H1 (cell line): ENCODE measurements at regions not wholly inside any gene's neighbourhood (a gene's known extent, or its start where the extent isn't known, plus 50 kb on each side); places are given as distances from the start of the nearest gene placed in this dataset.

Experiments
- CTCF ChIA-PET: fragments of 300-600 bp; sonication (Branson Sonifier 250); formaldehyde crosslinking; loops from one replicate; lab custom pipeline; 2021; ENCODE audit not compliant: partially characterized antibody; lab: Charles Lee
- POLR2A ChIA-PET: fragments of 300-600 bp; sonication (Branson Sonifier 250); formaldehyde crosslinking; loops from one replicate; lab custom pipeline; 2021; ENCODE audit warnings: inconsistent platforms; ENCODE audit not compliant: partially characterized antibody; lab: Charles Lee
- DNase-seq, 2 experiments: peaks; one replicate each; pipeline versions ENCODE4 v3.0.0 to v3.0.0-alpha.2; 2010 to 2022; ENCODE audit warnings: low spot score in 2 of 2, low read depth in 1 of 2, mixed read lengths in 1 of 2
- FAIRE-seq: peaks from 2 replicates; lab custom pipeline; 2011; peaks lifted over from hg19 to GRCh38; lab: Jason Lieb, UNC
- H2AFZ ChIP-seq: 2 replicates; pipeline ENCODE4 v1.8.1; 2012; ENCODE audit warnings: low read length, inconsistent platforms
- H2AK5ac ChIP-seq: 2 replicates; pipeline ENCODE4 v1.6.1; 2013; ENCODE audit warnings: low read depth, low read length
- H2BK120ac ChIP-seq: replicated peaks from 2 replicates; pipeline ENCODE3; 2013; ENCODE audit warnings: low read depth, low read length, inconsistent platforms
- H2BK12ac ChIP-seq: 2 replicates; pipeline ENCODE4 v1.6.1; 2013; ENCODE audit warnings: low read depth, low read length
- H2BK15ac ChIP-seq: 2 replicates; pipeline ENCODE4 v1.6.1; 2013; ENCODE audit warnings: low read length
- H2BK20ac ChIP-seq: 2 replicates; pipeline ENCODE4 v1.6.1; 2013; ENCODE audit warnings: low read length
- H2BK5ac ChIP-seq: 2 replicates; pipeline ENCODE4 v1.6.1; 2013; ENCODE audit warnings: low read depth, low read length
- H3K14ac ChIP-seq: 2 replicates; pipeline ENCODE4 v1.6.1; 2013; ENCODE audit warnings: inconsistent platforms; ENCODE audit not compliant: insufficient read length
- H3K18ac ChIP-seq: 2 replicates; pipeline ENCODE4 v1.6.1; 2013; ENCODE audit warnings: low read length; ENCODE audit errors: extremely low read depth
- H3K23ac ChIP-seq: 2 replicates; pipeline ENCODE4 v1.6.1; 2013; ENCODE audit warnings: inconsistent platforms; ENCODE audit not compliant: insufficient read length
- H3K23me2 ChIP-seq: 2 replicates; pipeline ENCODE4 v1.6.1; 2013; ENCODE audit warnings: low read depth, low read length
- H3K27ac ChIP-seq: 2 replicates; pipeline ENCODE4 v1.6.1; 2011; ENCODE audit warnings: low read depth, low read length, inconsistent platforms
- H3K27me3 ChIP-seq, 4 experiments: replicated peaks in 1 of 4; 1 replicate in 1 of 4; 2 replicates in 3 of 4; pipeline versions ENCODE4 v1.6.1 to v1.8.1; 2011 to 2013; ENCODE audit warnings: low read length in 3 of 4, mild to moderate bottlenecking in 3 of 4, inconsistent platforms in 2 of 4, mixed read lengths in 2 of 4, moderate library complexity in 1 of 4; ENCODE audit not compliant: control insufficient read depth in 3 of 4, insufficient read depth in 3 of 4; ENCODE audit errors: extremely low read depth in 1 of 4
- H3K36me3 ChIP-seq, 4 experiments: 2 replicates each; pipeline versions ENCODE4 v1.6.1 to v1.8.1; 2011 to 2013; ENCODE audit warnings: mild to moderate bottlenecking in 4 of 4, low read length in 3 of 4, moderate library complexity in 2 of 4, control low read depth in 1 of 4, inconsistent platforms in 1 of 4; ENCODE audit not compliant: insufficient read depth in 4 of 4, control insufficient read depth in 2 of 4
- H3K4ac ChIP-seq: replicated peaks from 2 replicates; pipeline ENCODE3; 2013; ENCODE audit warnings: low read length, low read depth, mixed read lengths, inconsistent platforms; ENCODE audit not compliant: insufficient read length
- H3K4me1 ChIP-seq, 4 experiments: replicated peaks in 1 of 4; 1 replicate in 1 of 4; 2 replicates in 3 of 4; pipeline versions ENCODE4 v1.6.1 to v1.8.1; 2011 to 2013; ENCODE audit warnings: low read length in 3 of 4, inconsistent platforms in 2 of 4, mixed read lengths in 1 of 4; ENCODE audit not compliant: insufficient read depth in 4 of 4, control insufficient read depth in 3 of 4
- H3K4me2 ChIP-seq, 2 experiments: 2 replicates each; pipeline versions ENCODE4 v1.6.1 to v1.8.1; 2011 to 2013; ENCODE audit warnings: low read depth in 2 of 2, low read length in 2 of 2, control low read depth in 1 of 2, inconsistent platforms in 1 of 2, mild to moderate bottlenecking in 1 of 2; ENCODE audit not compliant: insufficient read depth in 1 of 2
- H3K4me3 ChIP-seq, 4 experiments: fragments of 200-600, 300-600 bp in 1 of 4; sonication (generic), shearing (Covaris generic), sonication (Bioruptor Twin) in 1 of 4; 2 replicates each; pipeline versions ENCODE4 v1.5.1 to v1.8.1; 2011 to 2016; ENCODE audit warnings: low read length in 4 of 4, low read depth in 3 of 4, control low read depth in 2 of 4, inconsistent platforms in 2 of 4, mild to moderate bottlenecking in 2 of 4, mixed read lengths in 1 of 4, moderate library complexity in 1 of 4; ENCODE audit not compliant: insufficient read depth in 2 of 4; ENCODE audit errors: extremely low read depth in 1 of 4
- H3K56ac ChIP-seq: replicated peaks from 2 replicates; pipeline ENCODE3; 2013; ENCODE audit warnings: low read depth, mild to moderate bottlenecking, mixed read lengths, low read length, inconsistent platforms; ENCODE audit not compliant: insufficient read length
- H3K79me1 ChIP-seq: 2 replicates; pipeline ENCODE4 v1.6.1; 2013; ENCODE audit warnings: low read depth, low read length, control low read depth
- H3K79me2 ChIP-seq, 2 experiments: 2 replicates each; pipeline versions ENCODE4 v1.6.1 to v1.8.1; 2012 to 2013; ENCODE audit warnings: low read length in 2 of 2, mild to moderate bottlenecking in 2 of 2, inconsistent platforms in 1 of 2; ENCODE audit not compliant: insufficient read depth in 2 of 2, control insufficient read depth in 1 of 2
- H3K9ac ChIP-seq, 4 experiments: replicated peaks in 1 of 4; 1 replicate in 1 of 4; 2 replicates in 3 of 4; pipeline versions ENCODE4 v1.6.1 to v1.8.1; 2011 to 2013; ENCODE audit warnings: low read depth in 3 of 4, low read length in 3 of 4, control low read depth in 2 of 4, mild to moderate bottlenecking in 2 of 4, moderate library complexity in 2 of 4, inconsistent platforms in 1 of 4; ENCODE audit errors: extremely low read depth in 1 of 4
- H3K9me3 ChIP-seq, 2 experiments: 2 replicates each; pipeline versions ENCODE4 v1.6.1 to v1.8.1; 2012 to 2013; ENCODE audit warnings: mild to moderate bottlenecking in 2 of 2, moderate library complexity in 2 of 2, control low read depth in 1 of 2, inconsistent platforms in 1 of 2, low read depth in 1 of 2, low read length in 1 of 2, mixed read lengths in 1 of 2; ENCODE audit not compliant: insufficient read depth in 2 of 2
- H4K20me1 ChIP-seq, 2 experiments: replicated peaks in 1 of 2; 2 replicates each; pipeline versions ENCODE3 to v1.8.1; 2011 to 2013; ENCODE audit warnings: inconsistent platforms in 2 of 2, low read length in 2 of 2, mild to moderate bottlenecking in 1 of 2; ENCODE audit not compliant: insufficient read depth in 2 of 2, control insufficient read depth in 1 of 2
- H4K5ac ChIP-seq: 2 replicates; pipeline ENCODE4 v1.6.1; 2013; ENCODE audit warnings: low read length, low read depth, mixed read lengths, inconsistent platforms; ENCODE audit not compliant: insufficient read length
- H4K8ac ChIP-seq: 2 replicates; pipeline ENCODE4 v1.8.0; 2013; ENCODE audit warnings: mild to moderate bottlenecking, moderate library complexity, low read length, inconsistent platforms; ENCODE audit not compliant: insufficient read depth; ENCODE audit errors: extremely low read depth
- H4K91ac ChIP-seq: replicated peaks from 2 replicates; pipeline ENCODE3; 2013; ENCODE audit warnings: low read length, mixed read lengths, inconsistent platforms; ENCODE audit not compliant: insufficient read length
- BRCA1 ChIP-seq: IDR thresholded peaks from 2 replicates; pipeline ENCODE4 v1.6.1; 2012; ENCODE audit warnings: low read depth, low read length, improper control_type of control experiment
- CREB1 ChIP-seq: IDR thresholded peaks from 2 replicates; pipeline ENCODE4 v1.6.1; 2012; ENCODE audit warnings: inconsistent platforms
- EP300 ChIP-seq, 2 experiments: IDR thresholded peaks; 1 replicate in 1 of 2; 2 replicates in 1 of 2; pipeline ENCODE4 v1.6.1; 2011 to 2012; ENCODE audit warnings: low read depth in 2 of 2, low read length in 2 of 2, mild to moderate bottlenecking in 2 of 2, borderline replicate concordance in 1 of 2, inconsistent platforms in 1 of 2, moderate library complexity in 1 of 2
- FOSL1 ChIP-seq: IDR thresholded peaks from 2 replicates; pipeline ENCODE4 v1.6.1; 2011; ENCODE audit warnings: mild to moderate bottlenecking, low read depth, low read length, moderate library complexity; ENCODE audit not compliant: insufficient read depth
- GABPA ChIP-seq: IDR thresholded peaks from 2 replicates; pipeline ENCODE4 v1.6.1; 2011; ENCODE audit warnings: mild to moderate bottlenecking, low read length, moderate library complexity, borderline replicate concordance; ENCODE audit not compliant: insufficient read depth
- HDAC6 ChIP-seq: IDR thresholded peaks from one replicate; pipeline ENCODE4 v1.7.1; 2012; ENCODE audit warnings: low read depth, mild to moderate bottlenecking, inconsistent platforms, low read length, moderate library complexity
- KDM4A ChIP-seq: IDR thresholded peaks from one replicate; pipeline ENCODE4 v1.7.1; 2012; ENCODE audit warnings: low read depth, mild to moderate bottlenecking, moderate library complexity, low read length, inconsistent platforms; ENCODE audit not compliant: severe bottlenecking
- MAFK ChIP-seq: IDR thresholded peaks from 2 replicates; pipeline ENCODE4 v1.6.1; 2012; ENCODE audit warnings: low read depth, mild to moderate bottlenecking, improper control_type of control experiment, low read length
- POLR2AphosphoS5 ChIP-seq: IDR thresholded peaks from 2 replicates; pipeline ENCODE4 v1.6.1; 2011; ENCODE audit warnings: low read depth, low read length
- TEAD4 ChIP-seq: IDR thresholded peaks from 2 replicates; pipeline ENCODE4 v1.6.1; 2012; ENCODE audit warnings: low read depth, low read length, inconsistent platforms, mixed read lengths
- WGBS, 2 experiments: shearing (Covaris generic) in 1 of 2; methylation state at CpG; one replicate each; pipeline versions ENCODE4 v1.1.6 to v1.1.7; 2013 to 2015; ENCODE audit warnings: low lambda C conversion rate in 2 of 2, mixed read lengths in 2 of 2, inconsistent platforms in 1 of 2, low coverage in 1 of 2, missing lambda C conversion rate in 1 of 2; ENCODE audit not compliant: insufficient replicate concordance in 2 of 2, insufficient coverage in 1 of 2, insufficient read length in 1 of 2; ENCODE audit errors: extremely low coverage in 1 of 2, missing lambda C conversion rate in 1 of 2; 5-methylcytosine and 5-hydroxymethylcytosine counted together
- TF ChIP-seq, protein P1 (sequence below), 3 experiments: IDR thresholded peaks; 1 replicate in 2 of 3; 2 replicates in 1 of 3; pipeline versions ENCODE4 v1.5.1 to v1.6.1; 2011; ENCODE audit warnings: low read length in 3 of 3, mild to moderate bottlenecking in 3 of 3, inconsistent platforms in 2 of 3, low read depth in 1 of 3, moderate library complexity in 1 of 3; ENCODE audit not compliant: insufficient read depth in 1 of 3; ENCODE audit errors: control extremely low read depth in 1 of 3
- TF ChIP-seq, protein P2 (sequence below): IDR thresholded peaks from 2 replicates; pipeline ENCODE4 v1.6.1; 2011; ENCODE audit warnings: low read depth, mild to moderate bottlenecking, low read length; ENCODE audit not compliant: insufficient read depth

DNA sequence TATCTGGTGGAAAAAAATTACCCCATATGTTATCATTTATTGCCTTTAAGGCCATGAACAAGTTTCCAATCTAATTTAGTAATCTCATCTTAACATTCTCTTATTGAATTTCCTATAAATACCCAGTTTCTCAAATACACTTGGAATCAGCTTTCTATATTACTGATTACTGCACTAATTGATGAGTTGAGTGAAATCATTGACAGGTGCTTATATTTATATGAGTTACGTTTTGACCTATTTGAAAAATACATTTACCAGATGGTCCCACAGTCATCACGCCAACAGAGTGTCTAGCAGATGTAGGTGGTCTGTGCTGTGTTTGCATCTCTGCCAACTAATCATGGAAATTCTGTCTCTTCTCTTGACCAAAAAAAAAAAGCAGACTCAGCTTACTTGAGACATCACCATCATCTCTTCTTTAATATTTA, 307.3 kb upstream of the NREP start:
- H3K79me2 ChIP-seq, result no peaks in the 10 kb centered on the region
- ChIA-PET CTCF (interaction anchor here (0.6 kb wide), 2 partner anchors 60 to 502 kb away, joined by 3 to 4 read pairs; no protein-coding TSS in a partner anchor), POLR2A (no interaction called here)
- FAIRE-seq (no peak), DNase-seq (no peak)
- H2BK12ac ChIP-seq, result no peak overlapping the region
- H3K23ac ChIP-seq, result no peak overlapping the region
- H3K4ac ChIP-seq, result no peak overlapping the region
- H3K4me3 ChIP-seq, result no peak overlapping the region
- no peaks in the 10 kb centered on the region for H3K27me3 ChIP-seq
- H4K5ac ChIP-seq, result no peak overlapping the region
- H3K4me2 ChIP-seq, result no peak overlapping the region
- H2AK5ac ChIP-seq, result no peak overlapping the region
- H3K9ac ChIP-seq, result no peak overlapping the region
- H3K18ac ChIP-seq, result no peak overlapping the region
- no peak overlapping the region for H2BK15ac ChIP-seq
- H2BK120ac ChIP-seq, result no peak overlapping the region
- no peaks in the 10 kb centered on the region for H3K4me1 ChIP-seq
- WGBS, 2 experiments, result 91% methylated on average over 2 of the region's 2 CpGs; no CpG with 5 or more reads in 1 of the 2 experiments
- no peak overlapping the region for H2BK20ac ChIP-seq
- no peaks in the 10 kb centered on the region for H3K36me3 ChIP-seq
- H3K56ac ChIP-seq, result no peak overlapping the region
- H3K27ac ChIP-seq, result no peak overlapping the region
- H3K9me3 ChIP-seq, result no peaks in the 10 kb centered on the region
- H2BK5ac ChIP-seq, result no peak overlapping the region
- H4K8ac ChIP-seq, result no peak overlapping the region
- H3K79me1 ChIP-seq, result no peaks in the 10 kb centered on the region
- H4K20me1 ChIP-seq, result no peaks in the 10 kb centered on the region
- H4K91ac ChIP-seq, result no peak overlapping the region
- no peaks in the 10 kb centered on the region for H3K23me2 ChIP-seq
- no peak overlapping the region for H2AFZ ChIP-seq
- no peak overlapping the region for H3K14ac ChIP-seq
- TF ChIP-seq EP300 (IDR thresholded peaks at IDR 0.05; ENCODE audit: borderline replicate concordance in 1 of 2, low read depth in 2 of 2, low read length in 2 of 2) (no peak), FOSL1 (no peak), TEAD4 (no peak), POLR2AphosphoS5 (no peak), BRCA1 (no peak), HDAC6 (no peak), MAFK (no peak), CREB1 (no peak), KDM4A (no peak), GABPA (no peak)
- TF ChIP-seq, protein P1, sequence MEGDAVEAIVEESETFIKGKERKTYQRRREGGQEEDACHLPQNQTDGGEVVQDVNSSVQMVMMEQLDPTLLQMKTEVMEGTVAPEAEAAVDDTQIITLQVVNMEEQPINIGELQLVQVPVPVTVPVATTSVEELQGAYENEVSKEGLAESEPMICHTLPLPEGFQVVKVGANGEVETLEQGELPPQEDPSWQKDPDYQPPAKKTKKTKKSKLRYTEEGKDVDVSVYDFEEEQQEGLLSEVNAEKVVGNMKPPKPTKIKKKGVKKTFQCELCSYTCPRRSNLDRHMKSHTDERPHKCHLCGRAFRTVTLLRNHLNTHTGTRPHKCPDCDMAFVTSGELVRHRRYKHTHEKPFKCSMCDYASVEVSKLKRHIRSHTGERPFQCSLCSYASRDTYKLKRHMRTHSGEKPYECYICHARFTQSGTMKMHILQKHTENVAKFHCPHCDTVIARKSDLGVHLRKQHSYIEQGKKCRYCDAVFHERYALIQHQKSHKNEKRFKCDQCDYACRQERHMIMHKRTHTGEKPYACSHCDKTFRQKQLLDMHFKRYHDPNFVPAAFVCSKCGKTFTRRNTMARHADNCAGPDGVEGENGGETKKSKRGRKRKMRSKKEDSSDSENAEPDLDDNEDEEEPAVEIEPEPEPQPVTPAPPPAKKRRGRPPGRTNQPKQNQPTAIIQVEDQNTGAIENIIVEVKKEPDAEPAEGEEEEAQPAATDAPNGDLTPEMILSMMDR (IDR thresholded peaks at IDR 0.05; ENCODE audit: control extremely low read depth in 1 of 3, insufficient read depth in 1 of 3, low read depth in 1 of 3, low read length in 3 of 3), result no peak
- TF ChIP-seq, protein P2, sequence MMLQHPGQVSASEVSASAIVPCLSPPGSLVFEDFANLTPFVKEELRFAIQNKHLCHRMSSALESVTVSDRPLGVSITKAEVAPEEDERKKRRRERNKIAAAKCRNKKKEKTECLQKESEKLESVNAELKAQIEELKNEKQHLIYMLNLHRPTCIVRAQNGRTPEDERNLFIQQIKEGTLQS, result no peak
